Dendritic cell treated with granulocyte-macrophage colony-stimulating factor and Interleukin-4, amounts not matched to agents 40 ng/mL and 50 ng/mL, for 4 days (primary cell): ENCODE measurements at regions not wholly inside any gene's neighbourhood (a gene's known extent, or its start where the extent isn't known, plus 50 kb on each side); places are given as distances from the start of the nearest gene placed in this dataset.

ENCODE experiments used
- H3K27ac Mint-ChIP-seq: one replicate; pipeline ENCODE4 v1.8.0; 2022; ENCODE audit warnings: mild to moderate bottlenecking, mixed read lengths
- H3K27me3 Mint-ChIP-seq: one replicate; pipeline ENCODE4 v1.8.0; 2022; ENCODE audit warnings: mild to moderate bottlenecking, mixed read lengths
- H3K36me3 Mint-ChIP-seq: one replicate; pipeline ENCODE4 v1.8.0; 2022; ENCODE audit warnings: low read depth, mixed read lengths
- H3K4me1 Mint-ChIP-seq: one replicate; pipeline ENCODE4 v1.8.0; 2022; ENCODE audit warnings: low read depth, mixed read lengths
- H3K4me3 Mint-ChIP-seq: one replicate; pipeline ENCODE4 v1.8.0; 2022; ENCODE audit warnings: mild to moderate bottlenecking, moderate library complexity, mixed read lengths
- H3K9me3 Mint-ChIP-seq: one replicate; pipeline ENCODE4 v1.8.0; 2022; ENCODE audit warnings: mixed read lengths
- intact Hi-C: fragments of 100-400 bp; cut with micrococcal nuclease; formaldehyde crosslinking; loops from one replicate; pipeline ENCODE4 v1.15.0; 2022

DNA sequence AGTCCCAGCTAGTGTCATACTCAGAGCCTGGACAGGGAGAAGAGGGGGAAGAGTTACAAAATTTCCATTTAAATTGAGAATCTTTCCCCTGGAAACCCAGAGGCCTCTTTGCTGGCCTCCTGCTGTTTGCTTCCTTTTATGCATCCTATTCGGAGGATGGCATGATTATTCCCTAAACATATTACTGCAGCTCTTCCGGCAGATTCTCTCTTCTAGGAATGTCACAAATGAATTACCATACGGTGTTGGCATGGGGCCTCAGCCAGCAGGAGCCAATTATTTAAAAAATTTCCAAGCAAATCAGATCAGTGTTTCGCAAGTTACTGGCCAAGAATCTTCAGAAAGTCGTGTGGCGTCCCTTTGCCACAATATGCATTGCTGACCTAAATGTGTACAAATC, 326.7 kb upstream of the NCAM1 start:
- Mint-ChIP-seq H3K4me3 (no peak overlapping the region), H3K36me3 (no peaks in the 10 kb centered on the region), H3K27me3 (peaks cover 26% of the 10 kb centered on the region), H3K27ac (no peak overlapping the region), H3K9me3 (peaks cover 6% of the 10 kb centered on the region), H3K4me1 (peaks cover 37% of the 10 kb centered on the region)
- intact Hi-C loops = no loop called here

DNA sequence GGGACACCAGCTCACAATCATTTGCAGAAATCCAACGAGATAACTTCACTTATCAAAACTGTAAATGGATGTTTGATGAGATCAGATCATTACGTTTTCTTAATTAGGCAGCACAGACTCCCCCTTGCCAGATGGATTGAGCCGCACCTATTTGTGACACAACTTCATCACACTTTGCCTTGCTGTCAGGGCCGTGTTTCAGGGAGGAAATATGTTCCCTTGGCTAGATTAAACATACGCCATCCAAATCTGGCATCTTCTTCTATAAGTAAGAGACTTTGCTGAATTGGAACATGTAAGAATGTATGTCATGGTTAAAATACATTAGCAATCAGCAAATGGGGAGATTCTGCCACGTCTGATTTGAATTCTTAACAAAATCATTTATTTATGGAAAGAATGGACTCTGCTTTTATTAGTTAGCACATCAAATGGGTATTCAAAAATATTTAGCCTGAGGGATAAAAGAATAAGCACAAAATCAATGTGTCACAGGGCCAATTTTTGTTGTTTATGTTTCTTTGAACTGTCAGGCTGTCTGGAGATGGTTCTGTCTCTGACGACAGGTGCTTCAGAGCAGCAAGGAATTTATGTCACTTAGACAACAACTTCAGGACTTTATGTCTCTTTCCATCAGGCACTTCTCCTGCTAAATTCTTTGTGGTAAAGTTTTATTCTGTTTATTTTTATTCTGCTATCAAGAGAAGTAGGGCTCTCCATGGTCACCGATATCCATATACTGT, 326.1 kb upstream of the NCAM1 start:
- H3K36me3 Mint-ChIP-seq = no peaks in the 10 kb centered on the region
- H3K27me3 Mint-ChIP-seq = peaks cover 26% of the 10 kb centered on the region
- no peak overlapping the region for H3K27ac Mint-ChIP-seq
- H3K9me3 Mint-ChIP-seq = peaks cover 13% of the 10 kb centered on the region
- H3K4me3 Mint-ChIP-seq = no peak overlapping the region
- intact Hi-C loops = no loop called here
- peaks cover 31% of the 10 kb centered on the region for H3K4me1 Mint-ChIP-seq

DNA sequence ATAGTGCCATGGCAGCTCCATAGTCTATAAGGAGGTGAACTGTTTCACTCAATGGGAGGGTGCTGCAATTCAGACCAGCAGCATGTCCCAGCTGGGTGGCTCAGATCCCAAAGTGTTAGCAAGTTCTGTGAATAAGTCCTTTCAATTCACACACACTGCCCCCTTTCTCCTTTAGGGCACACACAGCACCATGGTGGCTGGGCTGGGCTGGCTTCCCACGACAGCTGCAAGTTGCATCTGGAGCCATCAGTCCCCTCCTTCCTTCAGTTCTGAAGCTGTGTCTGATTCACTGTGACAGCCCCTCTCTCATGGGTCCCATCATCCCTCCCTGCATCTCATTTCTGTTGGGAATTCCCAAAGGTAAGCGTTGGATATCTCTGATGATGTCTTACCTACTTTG, 324.1 kb upstream of the NCAM1 start:
- H3K27ac Mint-ChIP-seq = no peak overlapping the region
- intact Hi-C loops = no loop called here
- peaks cover 26% of the 10 kb centered on the region for H3K9me3 Mint-ChIP-seq
- H3K4me3 Mint-ChIP-seq = no peak overlapping the region
- H3K27me3 Mint-ChIP-seq = peaks cover 29% of the 10 kb centered on the region
- peaks cover 12% of the 10 kb centered on the region for H3K4me1 Mint-ChIP-seq
- H3K36me3 Mint-ChIP-seq = no peaks in the 10 kb centered on the region

DNA sequence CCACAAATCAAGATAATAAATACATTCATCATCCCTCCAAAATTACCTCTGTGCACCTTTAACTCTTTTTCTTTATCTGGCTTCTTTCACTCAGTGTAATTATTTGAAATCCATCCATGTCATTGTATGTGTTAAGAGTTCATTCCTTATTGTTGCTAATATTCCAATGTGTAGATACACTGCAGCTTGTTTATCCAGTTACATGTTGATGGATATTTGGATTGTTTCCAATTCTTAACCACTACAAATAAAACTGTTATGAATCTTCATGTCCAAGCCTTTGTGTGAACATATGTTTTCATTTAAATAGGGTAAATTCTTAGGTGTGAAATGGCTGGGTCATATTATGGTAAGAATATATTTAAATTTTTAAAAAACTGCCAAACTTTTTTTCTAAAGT, 323.3 kb upstream of the NCAM1 start:
- H3K27me3 Mint-ChIP-seq = peaks cover 29% of the 10 kb centered on the region
- peaks cover 33% of the 10 kb centered on the region for H3K9me3 Mint-ChIP-seq
- H3K36me3 Mint-ChIP-seq = no peaks in the 10 kb centered on the region
- no peak overlapping the region for H3K27ac Mint-ChIP-seq
- H3K4me1 Mint-ChIP-seq = peaks cover 6% of the 10 kb centered on the region
- no peak overlapping the region for H3K4me3 Mint-ChIP-seq
- intact Hi-C loops = no loop called here

DNA sequence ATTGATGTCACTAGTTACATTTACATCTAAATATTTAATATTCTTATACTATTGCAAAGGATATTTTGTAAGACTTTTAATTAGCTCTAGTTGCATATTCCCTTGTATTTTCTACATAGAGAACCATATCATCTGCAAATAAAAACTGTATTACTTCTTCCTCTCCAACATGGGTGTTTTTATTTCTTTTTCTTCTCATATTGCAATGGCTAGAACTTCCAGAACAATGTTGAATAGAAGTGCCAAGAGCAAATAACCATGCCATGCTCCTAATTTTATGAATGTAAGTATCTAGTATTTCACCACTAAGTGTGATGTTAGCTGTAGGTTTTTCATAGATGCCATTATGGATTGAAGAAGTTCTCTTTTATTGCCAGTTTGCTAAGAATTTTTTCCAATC, 321.8 kb upstream of the NCAM1 start:
- Mint-ChIP-seq H3K36me3 (no peaks in the 10 kb centered on the region), H3K27ac (no peak overlapping the region), H3K4me3 (no peak overlapping the region), H3K27me3 (peaks cover 23% of the 10 kb centered on the region), H3K4me1 (no peaks in the 10 kb centered on the region), H3K9me3 (peaks cover 37% of the 10 kb centered on the region)
- intact Hi-C loops = no loop called here

DNA sequence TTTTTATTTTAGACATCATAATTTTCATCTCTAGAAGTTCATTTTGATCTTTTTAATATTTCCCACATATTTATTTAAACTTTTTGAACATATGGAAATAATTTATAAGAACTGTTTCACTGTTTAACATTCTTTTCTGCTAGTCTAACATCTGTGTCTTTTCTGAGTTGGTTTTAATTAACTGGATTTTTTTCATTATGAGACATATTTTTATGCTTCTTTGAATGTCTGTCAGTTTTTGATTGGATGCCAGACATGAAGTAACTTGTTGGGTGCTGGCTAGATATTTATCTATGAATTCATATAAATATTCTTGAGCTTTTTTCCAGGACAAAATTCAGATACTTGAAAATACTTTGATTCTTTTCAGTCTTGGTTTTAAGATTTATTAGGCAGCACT, 317.8 kb upstream of the NCAM1 start:
- Mint-ChIP-seq H3K4me3 (no peak overlapping the region), H3K9me3 (peaks cover 37% of the 10 kb centered on the region), H3K4me1 (no peaks in the 10 kb centered on the region), H3K27me3 (peaks cover 17% of the 10 kb centered on the region), H3K36me3 (no peaks in the 10 kb centered on the region), H3K27ac (no peak overlapping the region)
- intact Hi-C loops = no loop called here

DNA sequence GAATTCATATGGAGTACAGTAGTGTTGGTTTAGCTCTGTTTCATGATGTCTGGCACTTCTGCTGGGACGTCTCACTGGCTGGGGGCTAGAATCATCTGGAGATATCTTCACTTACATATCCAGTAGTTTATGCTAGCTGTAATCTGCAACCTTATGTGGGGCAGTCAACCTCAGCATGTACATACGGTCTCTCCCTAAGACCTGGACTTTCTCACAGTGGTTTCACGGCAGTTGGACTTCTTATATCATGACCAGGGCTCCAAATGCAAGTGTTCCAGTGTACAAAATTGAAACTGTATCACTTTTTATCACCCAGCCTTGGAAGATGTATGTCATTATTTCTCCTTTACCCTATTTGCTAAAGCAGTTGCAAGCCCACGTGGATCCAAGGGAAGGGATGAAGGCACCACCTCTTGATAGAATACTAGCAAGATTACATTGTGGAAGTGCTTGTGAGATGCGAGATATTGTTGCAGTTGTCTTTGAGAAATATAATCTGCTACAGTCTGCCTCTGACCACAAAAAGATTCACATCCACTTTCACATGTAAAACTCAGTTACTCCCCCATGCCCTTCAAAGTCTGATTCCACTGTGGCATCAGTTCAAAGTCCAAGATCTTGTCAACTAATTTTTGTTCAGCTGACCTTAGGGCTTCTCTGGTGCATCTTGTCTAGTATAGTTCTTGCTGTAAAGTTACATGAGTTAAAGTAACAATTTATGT, 316.6 kb upstream of the NCAM1 start:
- peaks cover 16% of the 10 kb centered on the region for H3K27me3 Mint-ChIP-seq
- peaks cover under 1% of the 10 kb centered on the region for H3K4me1 Mint-ChIP-seq
- peaks cover 31% of the 10 kb centered on the region for H3K9me3 Mint-ChIP-seq
- intact Hi-C loops = no loop called here
- H3K27ac Mint-ChIP-seq = no peak overlapping the region
- H3K4me3 Mint-ChIP-seq = no peak overlapping the region
- H3K36me3 Mint-ChIP-seq = no peaks in the 10 kb centered on the region

DNA sequence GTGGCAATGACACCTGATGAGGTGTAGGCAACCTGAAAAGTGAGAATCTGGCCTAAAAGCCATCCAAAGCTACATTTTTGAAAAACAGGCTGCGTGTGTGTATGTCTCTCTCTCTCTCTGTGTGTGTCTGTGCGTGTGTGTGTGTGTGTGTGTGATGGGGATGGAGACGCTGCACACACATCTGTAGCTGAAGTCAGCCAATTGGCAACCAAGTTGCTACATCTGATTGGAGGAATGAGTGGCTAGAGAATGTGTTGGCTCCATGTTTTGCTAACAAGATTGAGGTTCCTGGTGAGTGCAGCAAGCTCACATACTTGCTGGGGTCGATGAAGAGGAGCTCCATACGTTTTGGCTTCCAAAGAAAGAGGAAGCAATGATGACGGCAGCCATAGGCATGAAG, 311.4 kb upstream of the NCAM1 start:
- Mint-ChIP-seq H3K36me3 (no peaks in the 10 kb centered on the region), H3K4me1 (peaks cover 7% of the 10 kb centered on the region), H3K27ac (no peak overlapping the region), H3K27me3 (peaks cover 15% of the 10 kb centered on the region), H3K9me3 (no peaks in the 10 kb centered on the region), H3K4me3 (no peak overlapping the region)
- intact Hi-C loops = no loop called here

DNA sequence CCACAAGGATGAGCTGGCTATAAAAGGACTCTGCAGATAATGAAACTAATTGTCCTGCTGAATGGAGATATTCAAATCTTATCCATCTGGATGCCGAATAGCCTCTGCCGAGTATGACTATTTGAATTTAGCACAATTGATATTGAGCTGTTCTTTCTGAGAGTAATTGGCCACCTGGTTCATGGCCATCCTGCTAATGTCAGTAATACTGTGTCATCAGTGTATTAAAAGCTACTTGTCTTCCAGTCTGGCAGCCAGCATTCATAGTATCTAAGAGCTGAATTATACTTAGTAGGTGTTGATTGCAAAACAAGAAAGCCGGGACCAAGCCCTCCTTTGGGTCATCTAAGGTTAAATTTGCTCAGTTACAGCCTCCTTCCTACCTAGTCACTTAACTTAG, 310.7 kb upstream of the NCAM1 start:
- Mint-ChIP-seq H3K4me3 (no peak overlapping the region), H3K27ac (no peak overlapping the region), H3K4me1 (peaks cover 7% of the 10 kb centered on the region), H3K36me3 (no peaks in the 10 kb centered on the region), H3K9me3 (no peaks in the 10 kb centered on the region), H3K27me3 (peaks cover 15% of the 10 kb centered on the region)
- intact Hi-C loops = no loop called here

DNA sequence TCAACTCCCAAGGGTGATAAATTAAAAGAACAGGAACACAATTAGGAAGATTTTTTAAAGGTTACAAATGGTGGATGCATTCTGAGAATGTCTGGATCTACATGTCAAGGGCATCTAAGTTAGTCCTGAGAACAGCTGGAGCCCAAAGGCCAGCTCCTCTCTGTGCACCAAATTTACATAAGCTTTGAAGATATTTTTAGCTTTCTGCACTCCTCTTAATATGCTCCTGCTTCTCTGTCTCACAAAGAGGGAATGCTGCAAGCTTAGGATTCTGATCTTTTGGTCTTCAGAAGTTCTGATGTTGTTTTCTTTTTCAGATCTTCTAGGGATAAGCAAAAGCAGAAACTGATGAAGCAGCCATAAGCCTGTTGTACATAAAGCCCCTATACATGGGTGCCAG, 309.8 kb upstream of the NCAM1 start:
- Mint-ChIP-seq H3K36me3 (no peaks in the 10 kb centered on the region), H3K27me3 (peaks cover 20% of the 10 kb centered on the region), H3K4me3 (no peak overlapping the region), H3K27ac (no peak overlapping the region), H3K4me1 (peaks cover 7% of the 10 kb centered on the region), H3K9me3 (no peaks in the 10 kb centered on the region)
- intact Hi-C loops = no loop called here

DNA sequence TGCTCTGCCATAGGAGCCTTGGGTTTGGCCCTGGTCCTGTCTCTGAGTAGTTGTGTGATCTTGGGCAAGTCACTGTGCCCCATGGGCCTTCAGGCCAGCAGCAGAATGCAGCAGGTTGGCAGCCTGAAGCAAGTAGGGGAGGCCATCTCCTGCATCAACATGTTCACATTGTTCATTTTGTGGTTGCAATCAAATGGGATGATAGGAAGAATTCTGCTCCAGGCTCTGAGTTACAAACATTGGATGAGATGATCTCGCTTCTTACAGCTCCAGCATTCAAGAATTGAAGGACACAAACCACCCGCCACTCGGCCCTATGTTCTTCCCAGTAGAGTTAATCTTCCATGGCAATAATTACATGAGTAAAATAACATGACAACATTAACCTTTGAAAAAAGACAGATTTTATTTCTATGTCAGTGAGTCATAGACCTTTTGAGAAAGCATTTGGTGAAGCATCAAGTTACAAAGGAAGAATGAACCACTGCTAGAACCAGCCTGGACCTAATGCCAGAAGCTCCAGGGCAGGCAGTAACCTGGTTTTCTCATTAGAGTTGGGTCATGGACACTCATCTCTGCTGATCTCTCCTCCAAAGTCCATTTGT, 308.3 kb upstream of the NCAM1 start:
- Mint-ChIP-seq H3K4me3 (no peak overlapping the region), H3K27me3 (peaks cover 15% of the 10 kb centered on the region), H3K27ac (no peak overlapping the region), H3K4me1 (peaks cover 7% of the 10 kb centered on the region), H3K36me3 (no peaks in the 10 kb centered on the region), H3K9me3 (no peaks in the 10 kb centered on the region)
- intact Hi-C loops = no loop called here

DNA sequence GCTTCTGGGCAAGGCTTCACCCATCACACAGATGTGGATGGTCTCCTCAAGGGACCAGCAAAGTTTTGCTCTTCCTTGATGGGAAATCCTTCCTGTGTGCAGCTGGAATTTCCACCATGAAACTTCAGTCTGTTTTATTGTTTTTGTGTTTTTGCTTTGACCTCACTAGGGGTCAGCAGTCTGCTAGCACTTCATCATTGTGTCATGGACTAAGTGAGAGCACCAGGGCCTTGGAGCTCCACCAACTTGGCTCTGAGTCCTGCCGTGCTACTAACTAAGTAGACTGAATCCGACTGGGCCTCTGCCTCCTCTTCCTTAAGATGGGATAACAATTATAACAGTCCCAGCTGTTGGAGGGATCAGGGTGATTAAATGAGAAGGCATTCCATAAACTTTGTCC, 305.8 kb upstream of the NCAM1 start:
- Mint-ChIP-seq H3K36me3 (no peaks in the 10 kb centered on the region), H3K4me1 (no peaks in the 10 kb centered on the region), H3K4me3 (no peak overlapping the region), H3K9me3 (no peaks in the 10 kb centered on the region), H3K27me3 (peaks cover 6% of the 10 kb centered on the region), H3K27ac (no peak overlapping the region)
- intact Hi-C loops = no loop called here

DNA sequence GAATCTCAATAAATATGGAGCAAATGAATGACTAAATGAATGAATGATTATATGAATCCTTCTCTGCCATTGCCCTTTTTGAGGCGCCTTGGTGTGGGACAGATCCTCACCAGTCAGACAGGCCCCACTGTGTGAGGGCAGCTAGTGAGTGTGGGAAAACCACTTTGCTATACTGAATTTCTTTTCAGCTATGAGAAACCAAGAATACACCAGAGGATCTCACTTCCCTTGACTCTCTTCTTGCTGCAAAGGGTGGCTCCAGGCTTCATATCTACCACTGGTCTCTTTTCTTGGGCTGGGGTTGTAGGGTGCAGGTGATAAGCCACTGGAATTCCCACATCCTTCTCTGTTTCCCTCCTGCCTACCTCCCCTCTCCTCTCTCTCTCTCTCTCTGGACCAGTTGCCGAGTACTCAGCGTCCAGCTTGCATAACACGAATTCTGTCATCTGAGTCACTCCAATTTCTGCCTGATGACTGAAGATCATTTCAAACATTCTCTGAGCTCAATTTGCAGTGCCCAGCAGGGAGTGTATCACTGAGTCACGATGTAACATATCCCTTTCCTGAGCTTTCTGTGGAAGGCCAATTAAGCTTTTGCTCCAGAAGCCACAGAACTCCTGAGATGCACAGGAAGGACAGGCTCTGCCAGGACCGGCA, 304.3 kb upstream of the NCAM1 start:
- no peaks in the 10 kb centered on the region for H3K9me3 Mint-ChIP-seq
- no peak overlapping the region for H3K4me3 Mint-ChIP-seq
- H3K27ac Mint-ChIP-seq = no peak overlapping the region
- intact Hi-C loops = no loop called here
- peaks cover 6% of the 10 kb centered on the region for H3K27me3 Mint-ChIP-seq
- no peaks in the 10 kb centered on the region for H3K4me1 Mint-ChIP-seq
- H3K36me3 Mint-ChIP-seq = no peaks in the 10 kb centered on the region

DNA sequence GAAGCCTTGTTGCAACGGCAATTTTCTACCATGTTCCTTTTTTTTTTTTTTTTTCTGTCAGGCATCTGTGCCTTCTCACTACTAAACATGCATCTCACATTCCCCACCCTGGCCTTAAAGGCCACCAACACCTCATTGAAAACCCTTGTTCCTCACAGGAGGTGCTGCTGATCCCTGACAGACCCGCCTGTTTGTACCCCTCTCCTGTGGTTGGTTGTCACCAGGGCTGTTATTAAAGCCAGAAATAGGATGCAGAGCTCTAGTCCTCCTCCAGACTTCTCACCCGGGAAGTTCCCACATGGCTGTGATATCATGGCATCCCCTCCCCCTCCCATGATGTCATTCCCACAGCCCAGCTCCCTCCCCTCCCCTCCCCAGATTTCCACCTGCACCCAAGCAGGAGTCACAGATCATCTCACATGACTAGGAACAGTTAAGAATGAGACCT, 302.8 kb upstream of the NCAM1 start:
- Mint-ChIP-seq H3K36me3 (no peaks in the 10 kb centered on the region), H3K27me3 (peaks cover 10% of the 10 kb centered on the region), H3K4me1 (no peaks in the 10 kb centered on the region), H3K27ac (no peak overlapping the region), H3K9me3 (no peaks in the 10 kb centered on the region), H3K4me3 (no peak overlapping the region)
- intact Hi-C loops = no loop called here
